Activated naive CD4-positive, alpha-beta T cell treated with anti-CD3 and anti-CD28 coated beads, Interleukin-2, amount 50 U/mL, for 16 hours (primary cell): ENCODE measurements at regions not wholly inside any gene's neighbourhood (a gene's known extent, or its start where the extent isn't known, plus 50 kb on each side); places are given as distances from the start of the nearest gene placed in this dataset.
"Not testable (repeated sequence)": the region's sequence is repeated elsewhere in the genome, so short reads cannot be mapped to it uniquely, and the experiment has no call there.

ENCODE experiments used
- DNase-seq: peaks from one replicate; pipeline ENCODE4 v3.0.0-alpha.2; 2020

DNA sequence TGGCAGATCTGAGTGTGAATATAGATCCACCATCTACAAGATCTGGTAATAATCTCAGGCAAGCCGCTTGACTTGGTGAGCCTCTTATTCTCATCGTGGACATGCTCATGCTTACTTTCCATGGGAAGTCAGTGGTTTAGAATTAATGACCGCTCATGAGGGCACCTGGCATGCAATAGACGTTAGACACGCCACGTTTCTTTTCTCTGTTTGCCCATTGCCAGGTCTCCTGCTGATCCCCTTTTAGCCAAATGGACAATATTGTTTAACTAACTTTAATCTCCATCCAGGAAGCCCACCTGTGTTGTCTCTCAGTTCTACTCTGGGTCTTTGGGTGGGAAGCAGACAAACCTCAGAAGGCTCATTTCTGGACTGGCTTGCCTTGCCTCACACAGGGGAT lies 439.1 kb downstream of the ETS1 start:
- no peak for DNase-seq

- no peak for DNase-seq
Measured at GRCh38 chr11:128146926-128147605, 440.3 kb downstream of the ETS1 start.

- DNase-seq, result not testable (repeated sequence)
Measured at GRCh38 chr11:128140293-128140692, 447.1 kb downstream of the ETS1 start.

GRCh38 chr11:128135451-128135850 lies 451.9 kb downstream of the ETS1 start:
- DNase-seq, result no peak

DNA sequence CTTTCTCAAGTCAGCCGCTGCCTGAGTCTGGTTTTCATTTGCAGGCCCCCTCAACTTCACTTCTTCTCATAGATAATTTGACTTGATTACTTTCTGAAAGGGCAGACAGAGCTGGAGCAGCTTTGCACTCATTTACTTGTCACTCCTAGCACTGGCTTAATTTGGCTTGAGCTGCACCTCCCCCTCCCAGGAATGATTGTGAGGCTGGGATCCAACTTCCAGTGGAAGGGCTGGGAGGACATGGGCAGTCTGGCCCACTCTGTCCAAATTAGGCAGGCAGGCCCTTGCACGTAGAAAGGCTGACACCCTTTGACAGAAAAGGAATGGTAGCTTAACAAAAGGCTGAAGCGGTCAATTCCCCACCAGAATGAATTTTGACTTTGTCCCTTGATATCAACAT lies 453.9 kb downstream of the ETS1 start:
- no peak for DNase-seq

GRCh38 chr11:128130052-128130451 lies 457.3 kb downstream of the ETS1 start:
- DNase-seq, result no peak

DNA sequence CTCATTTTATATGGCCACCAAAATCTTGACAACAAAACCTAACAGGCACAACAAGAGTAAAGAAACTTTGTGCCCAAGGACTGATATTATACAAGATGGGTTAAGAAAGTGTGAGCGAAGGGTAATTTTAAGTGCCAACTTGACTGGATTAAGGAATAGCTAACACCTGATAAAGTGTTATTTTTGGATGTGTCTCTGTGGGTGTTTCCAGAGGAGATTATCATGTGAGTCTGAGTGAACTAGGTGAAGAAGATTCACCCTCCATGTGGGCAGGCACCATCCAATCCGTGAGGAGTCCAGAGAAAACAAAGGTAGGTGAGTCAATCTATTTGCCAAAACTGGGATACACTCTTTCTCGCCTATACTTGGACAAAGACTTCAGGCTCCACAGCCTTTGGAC lies 461.6 kb downstream of the ETS1 start:
- no peak for DNase-seq

GRCh38 chr11:128116885-128117284 lies 470.5 kb downstream of the ETS1 start:
- no peak for DNase-seq

- no peak for DNase-seq
Measured at GRCh38 chr11:128116447-128116846, 470.9 kb downstream of the ETS1 start.

- no peak for DNase-seq
Measured at GRCh38 chr11:128105950-128106349, 481.4 kb downstream of the ETS1 start.

DNA sequence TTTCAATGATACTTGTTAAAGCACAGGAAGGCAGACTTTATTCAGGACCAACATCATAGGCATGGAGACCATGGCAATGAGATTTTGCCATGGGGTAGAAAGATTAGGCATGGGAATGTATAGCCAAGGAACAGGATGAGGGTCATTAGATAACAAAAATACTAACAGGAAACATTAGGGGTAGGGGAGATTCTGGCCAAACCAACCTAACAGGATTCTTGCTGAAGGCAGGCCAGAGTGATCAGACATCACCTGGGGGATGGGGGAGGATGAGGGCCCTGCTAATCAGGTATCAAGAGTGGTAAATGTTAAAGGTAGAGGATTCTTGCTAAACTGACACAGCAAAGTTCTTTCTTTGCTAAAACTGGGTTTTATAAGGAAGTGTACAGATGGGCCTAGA lies 481.8 kb downstream of the ETS1 start:
- DNase-seq, result no peak

DNA sequence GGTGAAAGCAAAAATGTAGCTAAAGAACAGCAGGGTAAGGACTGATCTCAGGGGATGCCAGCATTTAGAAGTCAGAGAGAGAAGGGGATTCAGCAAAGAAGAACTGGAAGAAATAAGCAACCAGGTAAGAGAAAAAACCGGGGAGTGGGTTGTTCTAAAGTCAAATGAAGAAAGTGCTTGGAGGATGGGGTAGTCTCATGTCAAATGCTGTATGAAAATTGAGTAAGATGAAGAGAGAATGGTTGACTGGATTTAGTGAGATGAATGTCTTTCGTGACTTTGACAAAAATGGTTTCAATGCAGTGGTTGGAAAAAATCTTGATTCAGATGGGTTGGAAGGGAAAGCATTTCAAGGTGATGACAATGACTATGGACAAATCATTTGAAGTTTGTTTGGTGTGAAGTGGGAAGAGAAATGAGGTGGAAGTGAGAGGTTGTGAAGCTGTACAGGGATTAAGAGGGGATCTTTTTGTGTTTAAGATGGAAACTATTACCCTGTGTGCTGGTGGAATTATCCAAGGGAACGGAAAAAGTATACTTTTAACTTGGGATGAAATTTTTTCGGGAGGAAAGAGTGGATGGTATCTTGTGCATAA lies 484.0 kb downstream of the ETS1 start:
- no peak for DNase-seq

- peak; percentile 17 for DNase-seq
Measured at GRCh38 chr11:128098781-128099180, 488.6 kb downstream of the ETS1 start.

- no peak for DNase-seq
Measured at GRCh38 chr11:128095466-128095981, 491.8 kb downstream of the ETS1 start.

GRCh38 chr11:128093689-128094088 lies 493.7 kb downstream of the ETS1 start:
- no peak for DNase-seq

DNA sequence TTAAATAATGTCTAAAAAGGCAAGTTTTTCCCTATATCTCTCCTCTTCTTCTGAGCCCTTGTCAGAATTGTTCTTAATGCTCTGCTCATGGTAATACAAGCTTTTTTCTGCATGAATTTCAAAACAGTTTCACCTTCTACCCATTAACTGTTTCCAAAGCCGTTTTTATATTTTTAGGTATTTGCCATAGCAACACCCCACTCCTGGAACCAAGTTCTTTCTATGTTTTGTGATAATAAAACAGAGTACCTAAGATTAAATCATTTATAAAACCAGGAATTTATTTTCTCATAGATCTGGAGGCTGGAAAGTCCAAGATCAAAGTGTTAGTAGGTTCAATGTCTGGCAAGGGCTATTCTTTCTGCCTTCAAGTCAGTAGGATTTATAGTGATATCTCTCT lies 497.4 kb downstream of the ETS1 start:
- DNase-seq, result no peak

- DNase-seq, result no peak
Measured at GRCh38 chr11:128086794-128087193, 500.6 kb downstream of the ETS1 start.

GRCh38 chr11:128085276-128085675 lies 502.1 kb downstream of the ETS1 start:
- DNase-seq, result no peak

GRCh38 chr11:128082574-128082973 lies 504.8 kb downstream of the ETS1 start:
- no peak for DNase-seq

DNA sequence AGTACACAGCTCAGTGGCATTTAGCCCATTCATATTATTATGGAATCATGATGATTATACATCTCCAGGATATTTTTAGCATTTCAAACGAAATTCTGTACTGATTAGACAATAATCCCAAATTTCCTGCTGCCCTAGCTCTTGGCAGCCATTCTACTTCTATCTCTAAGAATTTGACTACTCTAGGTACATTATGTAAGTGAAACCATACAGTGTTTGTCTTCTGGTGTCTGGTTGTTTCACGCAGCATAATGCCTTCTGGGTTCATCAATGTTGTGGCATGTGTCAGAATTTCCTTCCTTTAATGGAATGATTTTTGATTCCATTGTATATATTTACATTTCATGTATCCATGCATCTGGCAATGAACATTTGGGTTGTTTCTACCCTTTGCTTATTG lies 517.7 kb downstream of the ETS1 start:
- DNase-seq, result no peak

DNA sequence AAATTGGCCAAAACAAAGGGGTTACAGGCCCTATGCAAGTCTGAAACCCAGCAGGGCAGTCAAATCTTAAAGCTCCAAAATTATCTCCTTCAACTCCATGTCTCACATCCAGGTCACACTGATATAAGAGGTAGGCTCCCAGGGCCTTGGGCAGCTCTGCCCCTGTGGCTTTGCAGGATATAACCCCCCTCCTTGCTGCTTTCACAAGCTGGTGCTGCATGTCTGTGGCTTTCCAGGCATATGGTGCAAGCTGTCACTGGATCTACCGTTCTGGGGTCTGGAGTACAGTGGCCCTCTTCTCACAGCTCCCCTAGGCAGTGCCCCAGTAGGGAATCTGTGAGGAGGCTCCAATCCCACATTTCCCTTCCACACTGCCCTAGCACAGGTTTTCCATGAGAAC lies 519.6 kb downstream of the ETS1 start:
- DNase-seq, result no peak

DNA sequence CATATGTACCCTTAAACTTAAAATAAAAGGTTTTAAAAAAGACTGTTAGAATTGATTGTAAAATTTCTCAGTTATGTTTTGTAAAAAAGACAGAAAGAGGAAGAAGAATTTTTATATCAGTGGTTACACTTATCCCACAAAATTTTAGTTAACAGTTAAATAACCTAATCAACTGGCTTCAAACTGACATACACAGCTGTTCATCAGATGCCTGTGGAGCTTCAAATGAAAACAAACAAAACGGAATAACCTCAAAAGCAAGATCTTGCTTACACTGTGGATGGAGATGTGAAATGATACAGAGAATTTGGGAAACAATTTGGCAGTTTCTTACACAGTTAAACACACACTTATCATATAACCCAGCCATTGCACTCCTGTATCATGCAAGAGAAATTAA lies 521.0 kb downstream of the ETS1 start:
- no peak for DNase-seq

- DNase-seq, result no peak
Measured at GRCh38 chr11:128061281-128061871, 526.0 kb downstream of the ETS1 start.

GRCh38 chr11:128058580-128059208 lies 528.7 kb downstream of the ETS1 start:
- DNase-seq, result no peak
